Progenitor cell of endocrine pancreas (in vitro differentiated cells): ENCODE measurements at regions not wholly inside any gene's neighbourhood (a gene's known extent, or its start where the extent isn't known, plus 50 kb on each side); places are given as distances from the start of the nearest gene placed in this dataset.

Experiments used
- DNase-seq: peaks from one replicate; pipeline ENCODE4 v3.0.0; 2021; ENCODE audit warnings: low spot score; ENCODE audit not compliant: unreplicated experiment
- H3K27ac Mint-ChIP-seq: 2 replicates; pipeline ENCODE4 v1.8.0; 2021; ENCODE audit warnings: mild to moderate bottlenecking, moderate library complexity, mixed read lengths
- H3K27me3 Mint-ChIP-seq: 2 replicates; pipeline ENCODE4 v1.8.0; 2021; ENCODE audit warnings: mixed read lengths
- H3K36me3 Mint-ChIP-seq: 2 replicates; pipeline ENCODE4 v1.8.0; 2022; ENCODE audit warnings: mixed read lengths; ENCODE audit not compliant: insufficient read depth
- H3K4me1 Mint-ChIP-seq: 2 replicates; pipeline ENCODE4 v1.8.0; 2021; ENCODE audit warnings: low read depth, mixed read lengths
- H3K4me3 Mint-ChIP-seq: 2 replicates; pipeline ENCODE4 v1.8.0; 2021; ENCODE audit warnings: low read depth, mild to moderate bottlenecking, moderate library complexity, mixed read lengths
- H3K9me3 Mint-ChIP-seq: 2 replicates; pipeline ENCODE4 v1.8.0; 2021; ENCODE audit warnings: low read depth, mixed read lengths
- TF ChIP-seq, protein P1 (sequence below): fragments of 200-600 bp; sonication (generic); IDR thresholded peaks from one replicate; pipeline ENCODE4 v1.5.0; 2021; ENCODE audit warnings: antibody characterized with exemption, mild to moderate bottlenecking; ENCODE audit not compliant: unreplicated experiment

GRCh38 chr12:67531051-67531450, 117.5 kb upstream of the DYRK2 start:
- H3K9me3 Mint-ChIP-seq, result no peaks in the 10 kb centered on the region
- H3K27ac Mint-ChIP-seq, result no peak overlapping the region
- H3K4me1 Mint-ChIP-seq, result peaks cover 3% of the 10 kb centered on the region
- no peak for DNase-seq
- TF ChIP-seq, protein P1, sequence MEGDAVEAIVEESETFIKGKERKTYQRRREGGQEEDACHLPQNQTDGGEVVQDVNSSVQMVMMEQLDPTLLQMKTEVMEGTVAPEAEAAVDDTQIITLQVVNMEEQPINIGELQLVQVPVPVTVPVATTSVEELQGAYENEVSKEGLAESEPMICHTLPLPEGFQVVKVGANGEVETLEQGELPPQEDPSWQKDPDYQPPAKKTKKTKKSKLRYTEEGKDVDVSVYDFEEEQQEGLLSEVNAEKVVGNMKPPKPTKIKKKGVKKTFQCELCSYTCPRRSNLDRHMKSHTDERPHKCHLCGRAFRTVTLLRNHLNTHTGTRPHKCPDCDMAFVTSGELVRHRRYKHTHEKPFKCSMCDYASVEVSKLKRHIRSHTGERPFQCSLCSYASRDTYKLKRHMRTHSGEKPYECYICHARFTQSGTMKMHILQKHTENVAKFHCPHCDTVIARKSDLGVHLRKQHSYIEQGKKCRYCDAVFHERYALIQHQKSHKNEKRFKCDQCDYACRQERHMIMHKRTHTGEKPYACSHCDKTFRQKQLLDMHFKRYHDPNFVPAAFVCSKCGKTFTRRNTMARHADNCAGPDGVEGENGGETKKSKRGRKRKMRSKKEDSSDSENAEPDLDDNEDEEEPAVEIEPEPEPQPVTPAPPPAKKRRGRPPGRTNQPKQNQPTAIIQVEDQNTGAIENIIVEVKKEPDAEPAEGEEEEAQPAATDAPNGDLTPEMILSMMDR, result no peak
- H3K36me3 Mint-ChIP-seq, result no peaks in the 10 kb centered on the region
- no peak overlapping the region for H3K4me3 Mint-ChIP-seq
- H3K27me3 Mint-ChIP-seq, result peaks cover 4% of the 10 kb centered on the region

GRCh38 chr12:67531501-67531900, 117.0 kb upstream of the DYRK2 start:
- H3K27ac Mint-ChIP-seq, result no peak overlapping the region
- no peaks in the 10 kb centered on the region for H3K4me1 Mint-ChIP-seq
- no peak for DNase-seq
- H3K9me3 Mint-ChIP-seq, result no peaks in the 10 kb centered on the region
- H3K27me3 Mint-ChIP-seq, result peaks cover 4% of the 10 kb centered on the region
- H3K4me3 Mint-ChIP-seq, result no peak overlapping the region
- H3K36me3 Mint-ChIP-seq, result no peaks in the 10 kb centered on the region
- TF ChIP-seq, protein P1, result no peak

DNA sequence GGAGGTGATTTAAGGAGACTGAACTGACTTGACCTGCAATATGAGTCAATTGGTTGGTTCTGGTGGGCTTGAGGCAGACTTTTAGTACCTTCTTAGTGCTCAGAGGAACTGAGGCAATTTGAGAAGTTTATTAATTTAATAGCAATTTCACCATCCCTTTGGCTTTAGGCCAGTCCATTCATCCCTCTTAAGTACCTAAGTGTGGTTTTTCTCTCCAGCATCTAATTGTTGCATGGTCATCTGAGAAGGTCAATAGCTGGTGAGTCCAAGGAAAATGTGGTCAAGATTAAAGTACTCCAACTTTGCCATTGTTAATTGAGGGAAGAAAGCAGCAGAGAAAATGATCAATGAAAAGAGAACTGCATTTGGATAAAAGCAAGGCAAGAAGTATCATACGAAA, 115.4 kb upstream of the DYRK2 start:
- H3K36me3 Mint-ChIP-seq, result no peaks in the 10 kb centered on the region
- no peaks in the 10 kb centered on the region for H3K9me3 Mint-ChIP-seq
- H3K27me3 Mint-ChIP-seq, result peaks cover 4% of the 10 kb centered on the region
- TF ChIP-seq, protein P1, result no peak
- no peaks in the 10 kb centered on the region for H3K4me1 Mint-ChIP-seq
- DNase-seq, result no peak
- H3K27ac Mint-ChIP-seq, result no peak overlapping the region
- H3K4me3 Mint-ChIP-seq, result no peak overlapping the region

GRCh38 chr12:67534046-67534445, 114.5 kb upstream of the DYRK2 start:
- no peak overlapping the region for H3K27ac Mint-ChIP-seq
- H3K36me3 Mint-ChIP-seq, result no peaks in the 10 kb centered on the region
- H3K4me3 Mint-ChIP-seq, result no peak overlapping the region
- TF ChIP-seq, protein P1, result no peak
- no peaks in the 10 kb centered on the region for H3K4me1 Mint-ChIP-seq
- DNase-seq, result no peak
- H3K9me3 Mint-ChIP-seq, result no peaks in the 10 kb centered on the region
- peaks cover 4% of the 10 kb centered on the region for H3K27me3 Mint-ChIP-seq

DNA sequence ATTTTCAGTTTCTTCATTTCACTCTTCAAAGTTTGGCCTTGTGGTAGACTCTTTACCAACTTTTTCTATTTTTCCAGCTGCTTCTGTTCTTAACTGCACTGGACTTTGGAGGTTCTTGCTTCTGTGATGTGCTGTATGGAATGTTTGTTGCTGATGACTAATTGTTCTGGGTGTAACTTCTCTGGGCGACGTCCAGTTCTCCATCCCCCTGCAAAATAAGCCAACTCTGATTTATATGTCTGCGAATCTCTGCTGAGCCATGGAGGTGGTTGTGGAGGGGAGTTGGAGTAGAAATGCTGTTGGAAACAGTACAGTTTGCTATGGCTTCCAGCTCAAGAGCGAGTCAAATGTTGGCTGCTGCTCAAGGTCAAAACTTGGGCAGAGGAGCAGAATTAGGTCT, 113.9 kb upstream of the DYRK2 start:
- TF ChIP-seq, protein P1, result no peak
- no peak for DNase-seq
- Mint-ChIP-seq H3K9me3 (no peaks in the 10 kb centered on the region), H3K27me3 (peaks cover 4% of the 10 kb centered on the region), H3K4me3 (no peak overlapping the region), H3K27ac (no peak overlapping the region), H3K4me1 (no peaks in the 10 kb centered on the region), H3K36me3 (no peaks in the 10 kb centered on the region)
